Gastroesophageal sphincter (tissue), 3 donors: ENCODE measurements at regions not wholly inside any gene's neighbourhood (a gene's known extent, or its start where the extent isn't known, plus 50 kb on each side); places are given as distances from the start of the nearest gene placed in this dataset.

Experiments
- CTCF ChIP-seq, 4 experiments: fragments of 200-600 bp in 2 of 4; fragments of 450-650 bp in 2 of 4; sonication (generic) in 1 of 4; IDR thresholded peaks; one replicate each; pipeline ENCODE4 v1.5.1; 2017 to 2019; ENCODE audit warnings: antibody characterized with exemption in 4 of 4, mild to moderate bottlenecking in 2 of 4, moderate library complexity in 2 of 4
- POLR2A ChIP-seq, 2 donors: fragments of 450-650 bp; IDR thresholded peaks; one replicate each; pipeline ENCODE4 v1.6.1; 2017; ENCODE audit warnings: antibody characterized with exemption in 2 of 2, mild to moderate bottlenecking in 2 of 2, moderate library complexity in 1 of 2

GRCh38 chr4:164648151-164648848, 105.6 kb upstream of the SMIM31 start:
- TF ChIP-seq CTCF (IDR thresholded peaks at IDR 0.05): no peak
- TF ChIP-seq POLR2A (IDR thresholded peaks at IDR 0.05): no peak
